ENCODE measurements at regions not wholly inside any gene's neighbourhood (a gene's known extent, or its start where the extent isn't known, plus 50 kb on each side); places are given as distances from the start of the nearest gene placed in this dataset.
"Not testable (repeated sequence)": the region's sequence is repeated elsewhere in the genome, so short reads cannot be mapped to it uniquely, and the experiment has no call there.

- DNase-seq: no peak
Measured at GRCh38 chr1:191371626-191372025, 786.6 kb upstream of the RGS18 start.

- DNase-seq: no peak
Measured at GRCh38 chr1:191388283-191388682, 770.0 kb upstream of the RGS18 start.

- no peak for DNase-seq
Measured at GRCh38 chr1:191396622-191397021, 761.6 kb upstream of the RGS18 start.

GRCh38 chr1:191398551-191398950, 759.7 kb upstream of the RGS18 start:
- DNase-seq: no peak

- no peak for DNase-seq
Measured at GRCh38 chr1:191405417-191405816, 752.8 kb upstream of the RGS18 start.

GRCh38 chr1:191414981-191415640, 743.2 kb upstream of the RGS18 start:
- DNase-seq: no peak

- DNase-seq: no peak
Measured at GRCh38 chr1:191419842-191420241, 738.4 kb upstream of the RGS18 start.

GRCh38 chr1:191427593-191427992, 730.7 kb upstream of the RGS18 start:
- DNase-seq: no peak

- no peak for DNase-seq
Measured at GRCh38 chr1:191432817-191433216, 725.4 kb upstream of the RGS18 start.

- DNase-seq: no peak
Measured at GRCh38 chr1:191438979-191439378, 719.3 kb upstream of the RGS18 start.

- DNase-seq: not testable (repeated sequence)
Measured at GRCh38 chr1:191448279-191448678, 710.0 kb upstream of the RGS18 start.

- DNase-seq: no peak
Measured at GRCh38 chr1:191452586-191452985, 705.7 kb upstream of the RGS18 start.

GRCh38 chr1:191453487-191453886, 704.8 kb upstream of the RGS18 start:
- DNase-seq: no peak

- DNase-seq: no peak
Measured at GRCh38 chr1:191457889-191458288, 700.4 kb upstream of the RGS18 start.

- no peak for DNase-seq
Measured at GRCh38 chr1:191460234-191460633, 698.0 kb upstream of the RGS18 start.

GRCh38 chr1:191483988-191484387, 674.3 kb upstream of the RGS18 start:
- DNase-seq: no peak

GRCh38 chr1:191490303-191490702, 668.0 kb upstream of the RGS18 start:
- DNase-seq: no peak

- DNase-seq: no peak
Measured at GRCh38 chr1:191495040-191495439, 663.2 kb upstream of the RGS18 start.

GRCh38 chr1:191498318-191498717, 659.9 kb upstream of the RGS18 start:
- no peak for DNase-seq

- DNase-seq: no peak
Measured at GRCh38 chr1:191498825-191499224, 659.4 kb upstream of the RGS18 start.

GRCh38 chr1:191504999-191505398, 653.3 kb upstream of the RGS18 start:
- DNase-seq: no peak

- no peak for DNase-seq
Measured at GRCh38 chr1:191508239-191508638, 650.0 kb upstream of the RGS18 start.

- DNase-seq: not testable (repeated sequence)
Measured at GRCh38 chr1:191511480-191511879, 646.8 kb upstream of the RGS18 start.

GRCh38 chr1:191517826-191518225, 640.4 kb upstream of the RGS18 start:
- no peak for DNase-seq

- no peak for DNase-seq
Measured at GRCh38 chr1:191519519-191519918, 638.7 kb upstream of the RGS18 start.

All from SHP77 (cell line).